WTC11 (cell line): ENCODE measurements at regions not wholly inside any gene's neighbourhood (a gene's known extent, or its start where the extent isn't known, plus 50 kb on each side); places are given as distances from the start of the nearest gene placed in this dataset.
A peak's percentile ranks its signal among the peaks of the same experiment; 100 is the strongest.

Experiments
- ATAC-seq: fragments of 200-7000 bp; cut with Tn5 transposase; 2 replicates; pipeline ENCODE4 v1.10.0; 2021; ENCODE audit warnings: mild to moderate bottlenecking, moderate library complexity
- CTCF ChIA-PET: fragments of 300-600 bp; sonication (Branson Sonifier 250); formaldehyde crosslinking; loops from one replicate; lab custom pipeline; 2021; ENCODE audit warnings: antibody characterized with exemption; lab: Charles Lee
- POLR2A ChIA-PET: fragments of 350-600 bp; sonication (Branson Sonifier 250); formaldehyde crosslinking; loops from one replicate; lab custom pipeline; 2021; ENCODE audit warnings: antibody characterized with exemption; lab: Charles Lee
- DNase-seq: peaks from one replicate; pipeline ENCODE4 v3.0.0; 2021; ENCODE audit warnings: low spot score
- H3K27ac Mint-ChIP-seq: 2 replicates; pipeline ENCODE4 v1.8.0; 2021; ENCODE audit warnings: mixed read lengths
- H3K27me3 Mint-ChIP-seq: 2 replicates; pipeline ENCODE4 v1.8.0; 2021; ENCODE audit warnings: low read depth, mild to moderate bottlenecking, moderate library complexity, mixed read lengths
- H3K36me3 Mint-ChIP-seq: 2 replicates; pipeline ENCODE4 v1.8.0; 2021; ENCODE audit warnings: mixed read lengths
- H3K4me1 Mint-ChIP-seq: 2 replicates; pipeline ENCODE4 v1.8.0; 2022; ENCODE audit warnings: mixed read lengths
- H3K4me3 Mint-ChIP-seq: 2 replicates; pipeline ENCODE4 v1.8.0; 2021; ENCODE audit warnings: mild to moderate bottlenecking, moderate library complexity, mixed read lengths
- H3K9me3 Mint-ChIP-seq: 2 replicates; pipeline ENCODE4 v1.8.0; 2021; ENCODE audit warnings: mixed read lengths
- AR ChIP-seq: fragments of 250-450 bp; sonication (Bioruptor Pico); IDR thresholded peaks from 2 replicates; pipeline ENCODE4 v1.9.0; 2021; ENCODE audit warnings: mild to moderate bottlenecking
- ATF2 ChIP-seq: sonication (generic); formaldehyde crosslinking; IDR thresholded peaks from 2 replicates; pipeline ENCODE4 v1.8.1; 2022; ENCODE audit warnings: low read depth, missing genetic modification reagents, borderline replicate concordance
- ETV6 ChIP-seq: sonication (generic); formaldehyde crosslinking; IDR thresholded peaks from 2 replicates; pipeline ENCODE4 v1.8.1; 2022; ENCODE audit warnings: mild to moderate bottlenecking, missing genetic modification reagents
- FOXK1 ChIP-seq: sonication (generic); formaldehyde crosslinking; IDR thresholded peaks from 2 replicates; pipeline ENCODE4 v1.8.0; 2022; ENCODE audit warnings: mild to moderate bottlenecking, moderate library complexity, missing genetic modification reagents
- FOXP4 ChIP-seq: sonication (generic); formaldehyde crosslinking; IDR thresholded peaks from 2 replicates; pipeline ENCODE4 v1.8.0; 2022; ENCODE audit warnings: mild to moderate bottlenecking, missing genetic modification reagents
- GTF2I ChIP-seq: fragments of 250-450 bp; sonication (Bioruptor Pico); conservative IDR thresholded peaks from 2 replicates; pipeline ENCODE4 v1.4.0; 2021; ENCODE audit warnings: mild to moderate bottlenecking
- JAZF1 ChIP-seq: fragments of 250-450 bp; sonication (Bioruptor Pico); IDR thresholded peaks from 2 replicates; pipeline ENCODE4 v1.9.0; 2021; ENCODE audit warnings: moderate library complexity, mild to moderate bottlenecking, inconsistent platforms
- MAX ChIP-seq: sonication (generic); formaldehyde crosslinking; IDR thresholded peaks from 2 replicates; pipeline ENCODE4 v1.8.0; 2022; ENCODE audit warnings: mild to moderate bottlenecking, missing genetic modification reagents
- SP1 ChIP-seq: sonication (generic); formaldehyde crosslinking; conservative IDR thresholded peaks from 2 replicates; pipeline ENCODE4 v1.8.1; 2022; ENCODE audit warnings: missing genetic modification reagents
- TEAD1 ChIP-seq: sonication (generic); formaldehyde crosslinking; IDR thresholded peaks from 2 replicates; pipeline ENCODE4 v1.8.0; 2022; ENCODE audit warnings: mild to moderate bottlenecking, missing genetic modification reagents
- TP53 ChIP-seq: sonication (generic); formaldehyde crosslinking; IDR thresholded peaks from 2 replicates; pipeline ENCODE4 v1.8.1; 2023; ENCODE audit warnings: mild to moderate bottlenecking, missing genetic modification reagents
- USF1 ChIP-seq: sonication (generic); formaldehyde crosslinking; IDR thresholded peaks from 2 replicates; pipeline ENCODE4 v1.8.0; 2022; ENCODE audit warnings: mild to moderate bottlenecking, missing genetic modification reagents
- ZNF232 ChIP-seq: sonication (generic); formaldehyde crosslinking; IDR thresholded peaks from 2 replicates; pipeline ENCODE4 v1.8.0; 2022; ENCODE audit warnings: mild to moderate bottlenecking, missing genetic modification reagents
- ZNF671 ChIP-seq: fragments of 250-450 bp; sonication (Bioruptor Pico); IDR thresholded peaks from 2 replicates; pipeline ENCODE4 v1.8.0; 2021; ENCODE audit warnings: mild to moderate bottlenecking

GRCh38 chr13:81988567-81988966, 1647.6 kb upstream of the SPRY2 start:
- Mint-ChIP-seq H3K27me3 (peaks cover 54% of the 10 kb centered on the region), H3K9me3 (peaks cover 8% of the 10 kb centered on the region), H3K36me3 (peaks cover 10% of the 10 kb centered on the region)
- ATAC-seq (no peak), DNase-seq (no peak)
- CTCF ChIA-PET: no interaction called here
- no peak for TF ChIP-seq ETV6 (CRISPR knock-in tag)
- TF ChIP-seq, all 79 proteins: peak for 0
- H3K4me1 Mint-ChIP-seq: peaks cover 72% of the 10 kb centered on the region
- no peak overlapping the region for H3K4me3 Mint-ChIP-seq
- POLR2A ChIA-PET: no interaction called here
- H3K27ac Mint-ChIP-seq: no peak overlapping the region

GRCh38 chr13:81987677-81988357, 1646.9 kb upstream of the SPRY2 start:
- H3K9me3 Mint-ChIP-seq: peaks cover 10% of the 10 kb centered on the region
- TF ChIP-seq TEAD1 (CRISPR knock-in tag) (peak; percentile 44; the same call in 1 of the 2 replicates), FOXP4 (no peak; the same call in 1 of the 2 replicates), SP1 (CRISPR knock-in tag) (0 out of 2 replicates have a peak, but pooled peaks have one; percentile 12), ZNF232 (CRISPR knock-in tag) (0 out of 2 replicates have a peak, but pooled peaks have one; percentile 37), FOXK1 (CRISPR knock-in tag) (peak; percentile 40; the same call in 1 of the 2 replicates)
- peaks cover 10% of the 10 kb centered on the region for H3K36me3 Mint-ChIP-seq
- peak overlapping the region; percentile 15 for H3K4me3 Mint-ChIP-seq
- H3K27ac Mint-ChIP-seq: peak overlapping the region; percentile 70; the same call in 1 of the 2 replicates
- peaks cover 58% of the 10 kb centered on the region for H3K27me3 Mint-ChIP-seq
- CTCF ChIA-PET: interaction anchor here (0.6 to 2.0 kb wide), 7 partner anchors 23 to 1010 kb away, joined by 4 to 13 read pairs (median 5); no protein-coding TSS in a partner anchor
- POLR2A ChIA-PET: no interaction called here
- no peak for DNase-seq
- H3K4me1 Mint-ChIP-seq: peaks cover 66% of the 10 kb centered on the region
- ATAC-seq: peak; percentile 40

- Mint-ChIP-seq H3K4me3 (peak overlapping the region; percentile 15), H3K9me3 (peaks cover 10% of the 10 kb centered on the region), H3K4me1 (peaks cover 63% of the 10 kb centered on the region), H3K27me3 (peaks cover 65% of the 10 kb centered on the region)
- DNase-seq: no peak
- no peak for TF ChIP-seq TP53 (CRISPR knock-in tag)
- no peak for TF ChIP-seq ZNF671
- no peak for TF ChIP-seq JAZF1 (CRISPR knock-in tag)
- no peak for TF ChIP-seq AR (CRISPR knock-in tag)
- no peak for TF ChIP-seq USF1
- no peak for TF ChIP-seq ATF2
- no peak for TF ChIP-seq GTF2I (CRISPR knock-in tag)
- TF ChIP-seq MAX (CRISPR knock-in tag): no peak
- TF ChIP-seq, all 79 proteins: peak for 0
- peaks cover 10% of the 10 kb centered on the region for H3K36me3 Mint-ChIP-seq
- peak; percentile 71 for ATAC-seq
- POLR2A ChIA-PET: no interaction called here
- 0 out of 2 replicates have a peak overlapping the region, but pooled peaks have one; percentile 70 for H3K27ac Mint-ChIP-seq
- CTCF ChIA-PET: interaction anchor here (0.6 to 2.0 kb wide), 11 partner anchors 10 to 1009 kb away, joined by 3 to 13 read pairs (median 4); no protein-coding TSS in a partner anchor
Measured at GRCh38 chr13:81987159-81987558, 1646.2 kb upstream of the SPRY2 start.
